NCI-H524 (cell line): ENCODE measurements at regions not wholly inside any gene's neighbourhood (a gene's known extent, or its start where the extent isn't known, plus 50 kb on each side); places are given as distances from the start of the nearest gene placed in this dataset.

ENCODE experiments used
- DNase-seq, 2 experiments: peaks; one replicate each; lab custom pipeline; 2025; lab: John Stamatoyannopoulos, UW

DNA sequence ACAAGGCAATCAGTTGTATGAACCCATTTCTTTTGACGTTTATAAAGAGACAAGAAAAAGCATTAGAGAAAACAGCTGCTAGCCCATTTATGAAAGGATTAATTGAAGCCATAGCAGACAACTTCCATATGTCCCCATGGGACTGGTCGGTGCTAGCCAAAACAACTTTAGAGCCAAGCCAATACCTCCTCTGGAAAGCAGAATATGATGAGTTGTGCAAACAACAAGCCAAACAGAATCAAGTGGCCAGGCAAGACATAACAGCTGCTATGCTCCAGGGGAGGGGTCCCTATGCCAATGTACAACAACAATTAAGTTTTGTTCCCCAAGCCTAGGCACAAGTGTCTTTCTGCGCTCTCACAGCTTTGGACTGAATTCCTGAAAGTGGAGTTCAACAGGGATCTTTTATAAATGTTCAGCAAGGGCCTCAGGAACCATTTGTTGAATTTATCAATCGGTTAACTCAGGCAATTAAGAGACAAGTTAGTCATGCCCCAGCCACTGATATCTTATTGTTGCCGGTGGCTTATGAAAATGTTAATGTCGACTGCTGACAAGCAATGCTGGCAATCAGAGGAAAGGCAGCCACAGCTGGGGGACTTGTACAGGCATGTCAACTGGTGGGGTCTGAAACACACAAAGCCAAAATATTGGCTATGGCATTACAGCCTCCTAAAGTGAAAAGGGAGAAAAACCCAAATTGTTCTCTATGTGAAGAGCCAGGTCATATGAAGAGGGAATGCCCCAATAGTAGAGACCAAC is 1593.1 kb upstream of the TENM4 start:
- DNase-seq = peak in 1 of 2 experiments; percentile 40

DNA sequence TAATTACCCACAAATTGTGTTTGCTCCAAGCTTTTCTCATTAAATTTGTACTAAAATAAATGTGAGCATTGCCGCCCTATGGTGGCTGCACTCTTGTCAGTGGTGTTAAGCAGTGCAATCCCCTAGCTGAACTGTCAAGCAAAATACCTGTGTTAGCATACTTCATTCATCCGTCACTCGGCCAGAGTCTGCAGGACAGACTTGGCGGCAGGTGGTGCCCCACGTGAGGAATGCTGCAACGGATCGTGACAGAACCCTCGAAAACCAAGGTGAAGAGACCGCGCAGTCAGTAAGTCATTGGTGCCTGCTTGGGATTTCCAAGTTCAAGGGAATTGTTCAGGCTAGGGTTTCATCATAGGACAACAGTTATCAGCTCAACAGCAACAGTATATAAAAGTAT is 1592.1 kb upstream of the TENM4 start:
- no peak for DNase-seq

DNA sequence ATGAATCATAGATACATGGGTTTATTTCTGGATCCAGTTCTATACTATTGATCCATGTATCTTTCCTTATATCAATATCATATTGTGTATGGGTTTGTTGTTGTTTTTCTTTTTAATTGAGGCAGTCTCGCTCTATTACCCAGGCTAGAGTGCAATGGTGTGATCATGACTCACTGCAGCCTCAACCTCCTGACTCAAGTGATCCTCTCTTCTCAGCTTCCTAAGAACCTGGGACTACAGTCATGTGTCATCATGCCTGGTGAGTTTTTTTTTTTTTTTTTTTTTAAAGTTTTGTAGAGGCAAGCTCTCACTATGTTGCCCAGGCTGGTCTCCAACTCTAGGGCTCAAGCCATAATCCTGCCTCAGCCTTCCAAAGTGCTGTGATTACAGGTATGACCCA is 1589.4 kb upstream of the TENM4 start:
- no peak for DNase-seq

DNA sequence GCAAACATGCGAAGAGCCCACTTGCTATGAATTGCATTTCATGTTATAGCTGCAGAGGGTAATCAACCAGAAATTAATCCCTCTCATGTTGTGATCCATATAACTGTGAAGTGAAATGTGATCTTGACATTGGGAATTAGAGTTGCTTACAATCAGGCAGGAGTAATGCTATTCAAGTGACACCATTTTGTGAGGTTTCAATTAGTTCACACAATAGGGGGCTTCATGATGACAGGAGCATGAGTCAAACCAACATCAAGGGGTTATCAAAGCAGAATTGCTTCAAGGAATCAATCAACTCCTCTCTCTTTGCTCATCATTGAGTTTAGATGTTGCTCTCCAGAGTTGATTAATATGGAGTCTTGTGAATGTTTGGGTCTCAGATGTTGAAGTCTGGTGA is 1585.2 kb upstream of the TENM4 start:
- DNase-seq = peak in 1 of 2 experiments; percentile 77

DNA sequence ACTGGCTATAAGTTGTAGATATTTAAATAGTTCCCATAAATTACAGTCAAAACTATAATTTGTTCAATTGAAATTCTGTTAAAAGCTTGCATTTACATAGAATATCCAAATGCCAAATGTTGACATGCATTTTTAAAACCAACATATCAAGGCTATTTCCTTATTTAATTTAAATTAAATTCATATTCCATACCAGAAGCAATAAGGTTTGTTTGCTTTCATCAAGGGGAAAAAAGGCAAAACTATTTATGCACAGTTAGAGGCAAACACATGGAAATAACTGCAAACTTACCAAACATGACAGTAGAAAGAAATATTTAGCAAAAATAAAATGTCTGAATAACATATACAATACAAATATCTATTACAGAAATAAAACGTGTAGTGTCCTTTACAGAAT is 1581.2 kb upstream of the TENM4 start:
- DNase-seq = no peak

DNA sequence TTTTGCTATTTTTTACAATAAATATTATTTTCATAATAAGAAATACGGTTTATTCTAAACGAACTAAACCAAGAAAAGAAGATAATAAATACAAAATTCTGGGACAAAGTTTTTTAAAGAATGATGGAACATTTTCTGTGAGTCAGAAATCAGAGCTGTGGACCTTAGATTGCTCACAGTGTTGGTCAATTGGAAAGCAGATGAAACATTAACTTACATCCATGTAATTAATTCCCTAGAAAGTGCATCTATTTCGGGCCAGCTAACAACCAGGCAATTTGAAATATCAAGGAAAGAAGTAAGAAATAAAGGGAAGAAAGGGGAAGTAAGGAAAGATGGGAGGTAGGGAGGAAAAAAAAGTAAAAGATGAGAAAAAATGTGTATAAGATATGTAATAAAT is 1569.8 kb upstream of the TENM4 start:
- DNase-seq = no peak

DNA sequence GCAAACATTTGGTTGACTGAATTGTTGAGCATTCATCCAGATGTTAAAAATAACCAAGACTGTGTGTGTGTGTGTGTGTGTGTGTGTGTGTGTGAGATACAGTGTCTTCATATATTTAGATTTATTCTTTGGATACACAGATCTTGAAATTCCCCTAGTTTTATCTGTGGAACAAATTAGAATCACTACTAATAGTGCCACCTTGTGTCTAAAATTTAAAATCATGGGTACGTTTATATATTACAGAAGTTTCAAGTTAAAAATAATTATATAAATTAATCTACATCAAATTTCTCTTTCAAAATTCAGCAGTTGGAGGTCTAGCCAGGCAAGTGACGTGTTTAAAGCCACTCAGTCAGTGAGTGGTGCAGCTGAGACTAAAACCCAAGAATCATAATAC is 1566.2 kb upstream of the TENM4 start:
- DNase-seq = peak in 1 of 2 experiments; percentile 18

DNA sequence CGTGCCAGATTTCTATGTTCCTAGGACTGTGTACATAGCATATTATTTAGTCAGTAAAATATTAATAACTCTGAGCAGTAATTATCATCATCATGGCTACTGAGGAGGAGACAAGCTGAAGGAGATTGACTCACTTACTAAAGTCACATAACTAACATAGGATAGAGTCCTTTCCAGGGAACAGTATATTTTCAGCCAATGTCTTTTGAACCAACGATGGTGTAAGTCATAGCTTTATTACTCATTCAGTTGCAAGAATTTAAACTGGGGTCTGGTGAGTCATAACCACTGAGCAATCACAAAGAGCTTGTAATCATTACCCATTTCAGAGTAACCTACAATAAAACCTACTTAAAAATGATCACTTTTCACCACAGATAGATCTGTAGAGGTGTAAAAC is 1564.8 kb upstream of the TENM4 start:
- no peak for DNase-seq

DNA sequence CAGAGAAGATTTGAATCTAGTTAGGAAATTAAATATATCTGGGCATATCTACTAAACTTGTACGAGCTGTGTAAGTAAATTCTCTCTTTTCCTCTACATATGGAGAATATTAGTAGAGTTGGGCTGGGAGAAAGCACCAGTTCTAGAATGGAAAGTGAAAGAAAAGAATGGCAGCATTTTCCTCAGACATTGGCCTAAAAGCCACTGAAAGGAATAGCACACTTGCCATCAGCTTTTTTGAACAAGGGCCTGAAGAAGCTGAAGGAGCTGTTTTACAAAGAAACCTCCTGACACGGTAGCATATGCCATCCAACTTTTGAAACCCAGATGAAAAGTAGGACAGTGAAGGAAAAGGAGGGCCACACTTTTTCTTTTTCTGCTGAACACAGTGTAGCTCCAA is 1563.7 kb upstream of the TENM4 start:
- DNase-seq = no peak

DNA sequence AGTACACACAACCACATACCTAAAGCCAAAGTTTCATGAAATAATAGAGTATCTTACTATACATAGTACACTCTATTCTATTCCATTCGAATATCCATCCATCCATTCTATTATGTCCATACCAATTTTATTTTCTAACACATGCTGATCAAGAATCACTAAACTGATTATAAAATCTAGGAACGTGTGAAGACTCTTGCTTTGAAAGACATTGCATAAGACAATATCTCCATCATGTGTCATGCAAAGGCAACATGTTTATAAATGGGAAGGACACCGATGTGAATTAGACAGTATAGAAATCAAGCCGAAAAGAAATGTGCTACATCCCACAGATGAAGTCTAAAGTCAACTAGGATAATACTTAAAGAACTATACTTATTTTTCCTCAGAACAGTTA is 1561.5 kb upstream of the TENM4 start:
- DNase-seq = no peak

DNA sequence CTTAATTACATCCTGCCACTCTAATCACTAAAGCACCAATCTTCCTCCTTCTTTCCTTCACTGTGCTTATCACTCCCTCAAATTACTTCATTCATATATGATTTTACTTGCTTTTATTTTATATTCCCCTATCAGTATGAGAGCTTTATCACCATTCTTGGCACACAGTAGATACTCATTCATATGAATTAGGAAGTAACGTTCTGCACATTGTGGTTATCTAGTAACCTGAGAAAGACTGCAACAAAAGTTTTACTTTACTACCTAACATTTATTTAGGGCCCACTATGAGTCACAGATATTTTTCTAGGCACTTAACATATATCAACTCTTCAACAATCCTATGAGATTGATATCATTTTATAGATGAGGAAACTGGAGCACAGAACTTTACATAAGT is 1559.9 kb upstream of the TENM4 start:
- no peak for DNase-seq

DNA sequence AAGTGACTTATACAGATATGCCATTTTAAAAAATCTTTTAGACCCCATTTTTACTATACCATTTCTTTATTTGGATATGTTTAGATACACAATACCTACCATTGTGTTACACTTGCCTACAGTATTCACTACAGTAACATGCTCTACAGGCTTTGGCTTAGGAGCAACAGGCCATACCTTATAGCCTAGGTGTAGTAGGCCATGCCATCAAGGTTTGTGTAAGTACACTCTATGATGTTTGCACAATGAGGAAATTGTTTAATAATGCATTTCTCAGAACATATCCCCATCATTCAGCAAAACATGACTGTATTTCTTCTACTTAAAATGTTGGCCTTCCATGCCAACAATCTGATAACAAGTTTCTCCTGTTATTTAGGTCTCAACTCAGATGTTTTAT is 1559.5 kb upstream of the TENM4 start:
- no peak for DNase-seq

DNA sequence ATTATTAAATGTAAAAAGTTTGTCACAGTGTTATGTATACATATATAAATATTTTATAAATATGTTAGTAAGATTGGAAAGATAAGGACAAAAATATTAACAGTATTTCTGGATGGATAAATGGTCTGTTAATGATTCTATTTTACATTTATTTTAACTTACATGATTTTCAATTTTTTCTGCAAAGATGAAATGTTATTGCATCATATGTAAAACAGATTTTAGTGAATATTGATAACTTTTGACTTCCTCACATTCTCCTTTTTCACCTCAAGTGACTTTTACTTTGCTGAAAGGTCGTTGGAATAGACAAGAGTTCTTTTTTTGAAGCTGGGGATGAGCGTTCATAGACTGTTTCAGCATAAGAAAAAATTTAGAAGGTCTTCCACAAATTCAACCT is 1554.7 kb upstream of the TENM4 start:
- DNase-seq = no peak

DNA sequence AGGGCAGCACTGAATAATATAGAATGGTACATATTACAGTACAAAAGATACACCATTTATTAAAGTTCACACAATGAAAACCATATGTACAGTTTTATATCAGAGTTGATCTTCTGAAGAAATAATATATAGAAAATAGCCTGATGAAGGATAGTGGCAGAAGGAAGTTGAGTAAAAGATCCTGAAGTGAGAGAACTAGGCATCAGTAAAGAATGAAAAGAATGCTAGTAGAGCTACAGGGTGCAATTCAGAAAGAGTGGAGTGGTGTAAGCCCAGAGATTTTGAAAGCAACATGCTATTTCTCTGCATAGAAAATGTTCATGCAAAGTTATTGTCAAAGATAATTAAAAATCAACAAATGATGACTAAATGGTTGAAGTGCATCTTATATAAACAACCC is 1552.7 kb upstream of the TENM4 start:
- DNase-seq = no peak

DNA sequence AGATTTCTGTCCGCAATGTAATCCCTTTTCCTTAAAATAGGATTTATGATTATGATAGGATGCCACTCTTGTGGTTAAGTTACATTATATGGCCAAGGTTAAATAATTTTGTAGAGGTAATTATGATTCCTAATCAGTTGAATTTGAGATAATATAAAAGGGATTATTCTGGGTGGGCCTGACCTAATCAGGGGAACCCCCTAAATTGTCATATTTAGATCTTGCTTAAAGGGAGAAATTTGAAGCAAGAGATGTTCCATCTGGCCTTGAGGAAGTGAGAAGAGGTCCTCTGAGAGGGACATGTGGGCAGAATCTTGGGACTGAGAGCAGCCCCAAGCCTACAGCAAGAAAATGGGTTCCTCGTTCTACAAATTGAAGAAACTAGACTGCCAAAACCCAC is 1550.1 kb upstream of the TENM4 start:
- no peak for DNase-seq

DNA sequence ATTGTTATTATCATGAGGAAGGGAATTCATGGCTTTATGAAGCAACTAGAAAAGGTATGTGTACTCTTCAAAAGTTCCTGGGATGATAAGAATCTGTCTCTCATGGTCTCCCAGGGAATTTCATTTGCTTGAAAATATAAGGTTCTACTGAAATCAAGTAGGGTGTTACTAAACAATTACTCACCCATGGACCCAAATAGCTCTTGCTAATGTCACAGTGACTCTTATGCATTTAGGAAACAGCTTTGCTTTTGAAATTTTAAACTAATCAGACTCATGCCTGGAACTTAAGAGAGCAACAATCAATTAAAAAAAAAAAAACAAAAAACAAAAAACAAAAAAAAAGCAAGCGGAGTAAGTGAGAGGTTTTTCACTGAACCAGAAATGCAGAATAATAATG is 1546.3 kb upstream of the TENM4 start:
- DNase-seq = no peak

DNA sequence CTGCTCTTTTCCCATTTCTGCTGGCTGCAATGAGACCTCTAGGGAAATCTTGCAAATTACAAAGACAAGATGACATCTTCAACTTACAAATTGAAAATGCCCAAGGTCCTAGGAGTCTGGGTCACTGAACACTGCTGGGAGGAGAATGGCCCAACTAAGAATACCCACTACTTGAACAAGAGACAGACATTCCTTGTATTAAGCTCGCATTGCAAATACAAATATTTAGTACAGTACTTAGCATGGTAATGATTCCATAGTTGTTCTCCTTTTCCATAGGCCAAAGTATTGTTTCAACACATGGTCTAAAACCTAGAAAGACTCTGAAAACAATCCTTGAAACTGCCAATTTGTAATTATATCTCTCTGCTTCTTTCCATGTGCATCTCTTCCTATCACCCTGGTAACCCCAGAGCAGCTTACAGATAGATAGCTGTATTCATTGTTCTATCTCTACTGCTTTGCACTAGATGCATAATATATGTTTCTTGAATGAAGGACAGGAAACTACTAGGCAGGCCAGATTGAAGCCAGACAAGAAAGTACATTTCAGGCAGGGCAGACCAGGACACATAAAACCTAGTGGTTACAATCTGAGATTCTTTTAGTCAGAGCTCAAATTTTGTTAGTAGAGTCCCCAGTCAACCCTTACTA is 1545.7 kb upstream of the TENM4 start:
- no peak for DNase-seq

DNA sequence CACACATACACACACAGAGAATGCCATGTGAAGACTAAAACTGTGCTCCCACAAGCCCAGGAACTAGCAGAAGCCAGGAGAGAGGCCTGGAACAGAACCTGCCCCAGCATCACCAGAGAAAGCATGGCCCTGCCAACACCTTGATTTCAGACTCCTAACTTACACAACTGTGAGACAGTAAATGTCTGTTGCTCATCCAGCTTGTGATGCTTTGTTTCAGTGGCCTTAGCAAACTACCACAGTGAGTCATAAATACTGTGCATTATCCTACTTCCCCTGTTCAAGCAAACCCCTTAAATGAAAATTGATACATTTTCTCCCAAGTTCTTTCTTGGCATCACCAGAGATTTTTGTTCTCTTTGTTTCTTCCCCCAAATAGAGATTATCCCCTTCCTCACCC is 1539.4 kb upstream of the TENM4 start:
- no peak for DNase-seq

DNA sequence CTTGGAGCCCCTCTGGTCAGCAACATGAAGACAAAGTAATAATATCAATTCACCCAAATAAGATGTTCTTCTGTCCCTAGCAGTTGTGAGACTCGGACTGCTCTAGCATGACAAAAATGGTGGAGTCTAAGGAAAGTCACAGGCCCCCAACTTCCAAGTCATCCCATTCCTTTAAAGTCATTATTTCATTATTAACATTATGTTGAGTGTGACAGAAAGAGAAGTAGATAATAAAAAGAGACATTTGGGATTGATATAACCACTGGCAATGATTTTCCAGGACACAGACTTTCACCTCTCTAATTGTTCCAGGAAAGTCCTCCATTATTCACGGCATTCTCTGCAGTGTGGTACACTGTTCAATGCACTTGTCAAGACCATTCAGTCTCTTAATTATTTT is 1533.0 kb upstream of the TENM4 start:
- DNase-seq = no peak

DNA sequence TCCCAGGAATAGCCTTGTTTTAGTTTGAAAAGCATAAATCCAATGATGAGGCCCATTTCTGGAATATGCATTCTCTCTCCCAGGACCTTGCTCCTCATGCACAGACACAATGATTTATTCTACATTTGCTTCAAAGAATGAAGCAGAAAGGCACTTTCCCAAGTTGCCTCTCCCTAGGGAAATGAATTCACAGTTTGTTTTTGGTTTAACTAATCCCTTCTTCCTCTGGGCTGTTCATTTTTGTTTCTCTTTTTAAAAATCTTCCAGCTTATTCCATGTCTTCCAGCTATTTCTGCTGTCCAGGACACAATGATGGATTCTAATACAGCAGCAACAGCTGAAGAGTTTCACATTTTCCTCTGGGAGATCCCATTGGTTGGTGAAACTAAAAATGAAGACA is 1529.2 kb upstream of the TENM4 start:
- DNase-seq = no peak

DNA sequence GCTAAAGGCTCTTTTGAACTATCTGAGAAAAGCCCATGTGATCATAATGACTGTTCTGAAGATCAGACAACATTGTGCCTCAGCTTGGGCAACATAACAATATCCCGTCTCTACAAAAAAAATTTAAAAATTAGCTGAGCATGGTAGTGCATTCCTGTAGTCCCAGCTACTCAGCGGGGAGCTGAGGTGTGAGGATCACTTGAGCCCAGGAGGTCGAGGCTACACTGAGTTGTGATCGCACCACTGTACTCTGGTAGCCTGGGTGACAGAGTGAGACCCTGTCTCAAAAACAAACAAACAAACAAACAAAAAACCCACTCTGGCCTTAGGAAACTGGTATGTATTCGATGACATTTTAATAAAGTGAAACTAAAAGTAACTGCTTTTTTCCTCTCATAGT is 1526.8 kb upstream of the TENM4 start:
- no peak for DNase-seq

DNA sequence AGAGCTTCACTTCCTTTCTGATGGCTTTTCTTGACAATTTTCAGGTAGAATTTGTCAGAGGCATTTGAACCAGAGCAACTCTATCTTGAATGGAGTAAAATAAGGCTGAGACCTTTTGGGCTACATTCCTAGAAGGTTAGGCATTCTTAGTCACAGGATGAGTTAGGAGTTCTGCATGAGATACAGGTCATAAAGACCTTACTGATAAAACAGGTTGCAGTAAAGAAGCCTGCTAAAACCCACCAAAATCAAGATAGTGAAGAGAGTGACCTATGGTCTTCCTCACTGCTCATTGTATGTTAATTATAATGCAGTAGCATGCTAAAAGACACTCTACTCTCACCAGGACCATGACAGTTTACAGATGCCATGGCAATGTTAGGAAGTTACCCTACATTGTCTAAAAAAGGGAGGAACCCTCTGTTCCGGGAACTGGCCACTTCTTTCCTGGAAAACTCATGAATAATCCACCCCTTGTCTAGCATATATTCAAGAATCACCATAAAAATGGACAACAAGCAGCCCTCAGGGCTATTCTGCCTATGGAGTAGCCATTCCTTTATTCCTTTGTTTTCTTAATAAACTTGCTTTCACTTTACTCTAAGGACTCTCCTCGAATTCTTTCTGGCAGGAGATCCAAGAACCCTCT is 1519.7 kb upstream of the TENM4 start:
- DNase-seq = no peak

DNA sequence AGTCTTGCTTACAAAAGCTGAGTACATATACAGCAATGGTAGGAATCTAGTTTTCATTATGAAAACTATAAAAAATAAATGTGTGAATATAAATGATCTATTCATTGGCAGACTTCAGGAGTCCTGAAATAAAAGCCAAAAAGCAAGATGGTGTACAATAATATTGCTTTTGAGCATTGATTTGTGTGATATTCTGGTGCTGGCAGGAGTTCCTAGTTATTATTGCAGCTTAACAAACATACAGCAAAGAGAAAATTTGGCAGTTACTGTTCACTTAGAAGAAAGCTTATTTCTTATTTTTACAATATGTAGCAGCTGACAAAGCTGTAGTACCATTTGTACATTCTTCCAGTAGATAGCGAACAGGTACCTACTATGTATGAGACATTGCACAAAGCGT is 1518.9 kb upstream of the TENM4 start:
- DNase-seq = no peak

DNA sequence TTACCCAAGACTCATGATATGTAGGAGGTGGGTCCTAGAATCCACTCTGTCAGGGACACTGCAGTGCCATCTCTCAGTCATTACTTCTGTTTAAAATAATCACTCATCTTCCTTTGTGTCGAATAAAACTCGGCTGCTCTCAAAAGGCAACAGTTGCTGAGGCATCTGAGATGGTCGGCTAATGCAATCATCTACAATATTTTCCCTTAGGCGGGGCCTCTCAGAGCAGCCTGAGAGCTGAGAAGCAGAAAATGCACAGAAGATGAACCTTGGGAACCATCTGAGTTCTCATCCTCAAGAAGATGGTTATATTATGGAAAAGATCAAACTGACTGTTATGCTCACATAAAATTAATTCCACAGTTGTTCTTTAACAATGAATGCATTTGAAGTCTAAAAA is 1518.2 kb upstream of the TENM4 start:
- no peak for DNase-seq
